ENCODE measurements at regions not wholly inside any gene's neighbourhood (a gene's known extent, or its start where the extent isn't known, plus 50 kb on each side); places are given as distances from the start of the nearest gene placed in this dataset.
A peak's percentile ranks its signal among the peaks of the same experiment; 100 is the strongest.

GRCh38 chr7:17233603-17234002 is 64.8 kb upstream of the AHR start:
- peak overlapping the region; percentile 79 for H3K4me3 Mint-ChIP-seq
- peaks cover 17 to 19% of the 10 kb centered on the region in 2 donors for H3K4me1 ChIP-seq (ENCODE audit: control insufficient read depth in 2 of 2, insufficient read depth in 2 of 2, low read length in 2 of 2)
- H3K4me1 Mint-ChIP-seq: peaks cover 21% of the 10 kb centered on the region
- ChIA-PET CTCF (no interaction called here), POLR2A (interaction anchor here (0.9 kb wide), 1 partner anchor 73 kb away, joined by 3 read pairs; no protein-coding TSS in a partner anchor)
- H3K27ac Mint-ChIP-seq: peak overlapping the region; percentile 97
- no peaks in the 10 kb centered on the region for H4K20me1 ChIP-seq (ENCODE audit: control insufficient read depth, insufficient read depth, low read length, poor library complexity, severe bottlenecking)
- no peaks in the 10 kb centered on the region for H3K27me3 Mint-ChIP-seq
- DNase-seq: no peak
- TF ChIP-seq, protein P1, sequence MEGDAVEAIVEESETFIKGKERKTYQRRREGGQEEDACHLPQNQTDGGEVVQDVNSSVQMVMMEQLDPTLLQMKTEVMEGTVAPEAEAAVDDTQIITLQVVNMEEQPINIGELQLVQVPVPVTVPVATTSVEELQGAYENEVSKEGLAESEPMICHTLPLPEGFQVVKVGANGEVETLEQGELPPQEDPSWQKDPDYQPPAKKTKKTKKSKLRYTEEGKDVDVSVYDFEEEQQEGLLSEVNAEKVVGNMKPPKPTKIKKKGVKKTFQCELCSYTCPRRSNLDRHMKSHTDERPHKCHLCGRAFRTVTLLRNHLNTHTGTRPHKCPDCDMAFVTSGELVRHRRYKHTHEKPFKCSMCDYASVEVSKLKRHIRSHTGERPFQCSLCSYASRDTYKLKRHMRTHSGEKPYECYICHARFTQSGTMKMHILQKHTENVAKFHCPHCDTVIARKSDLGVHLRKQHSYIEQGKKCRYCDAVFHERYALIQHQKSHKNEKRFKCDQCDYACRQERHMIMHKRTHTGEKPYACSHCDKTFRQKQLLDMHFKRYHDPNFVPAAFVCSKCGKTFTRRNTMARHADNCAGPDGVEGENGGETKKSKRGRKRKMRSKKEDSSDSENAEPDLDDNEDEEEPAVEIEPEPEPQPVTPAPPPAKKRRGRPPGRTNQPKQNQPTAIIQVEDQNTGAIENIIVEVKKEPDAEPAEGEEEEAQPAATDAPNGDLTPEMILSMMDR (IDR thresholded peaks at IDR 0.05): no peak
- TF ChIP-seq EZH2 (IDR thresholded peaks at IDR 0.05; ENCODE audit: borderline replicate concordance, insufficient read depth, low read depth, low read length, poor library complexity, severe bottlenecking): no peak
- H2AFZ ChIP-seq (ENCODE audit: insufficient read depth, low read depth, low read length, poor library complexity, severe bottlenecking): peak overlapping the region; percentile 87
- H3K9me3 ChIP-seq (ENCODE audit: control extremely low read depth in 1 of 3, control insufficient read depth in 2 of 3, insufficient read depth in 1 of 3, low read length in 2 of 3): no peaks in the 10 kb centered on the region
- peak overlapping the region in 1 of 5 experiments; percentile 50 for H3K4me3 ChIP-seq (ENCODE audit: control extremely low read depth in 1 of 5, extremely low read depth in 1 of 5, insufficient read depth in 1 of 5, low read depth in 2 of 5, low read length in 4 of 5)
- intact Hi-C loops (cut with micrococcal nuclease): loop anchor here (1.0 to 10.0 kb wide), 2 partner anchors 65 to 79 kb away; partner anchors contain the start of gene AHR
- no peaks in the 10 kb centered on the region for H3K36me3 ChIP-seq (replicated peaks in 1 of 2; ENCODE audit: control extremely low read depth in 1 of 2, control insufficient read depth in 1 of 2, extremely low read depth in 1 of 2, insufficient read depth in 2 of 2, low read length in 1 of 2)
- H3K9ac ChIP-seq (ENCODE audit: low read length): peak overlapping the region; percentile 60
- no peaks in the 10 kb centered on the region for H3K27me3 ChIP-seq (replicated peaks in 1 of 4; ENCODE audit: control extremely low read depth in 1 of 4, control insufficient read depth in 3 of 4, insufficient read depth in 4 of 4, low read length in 3 of 4)
- no peak overlapping the region for H3K27ac ChIP-seq (ENCODE audit: low read length in 2 of 2)
- H3K4me2 ChIP-seq (replicated peaks; ENCODE audit: low read depth, low read length, poor library complexity, severe bottlenecking): peak overlapping the region; percentile 59
- ATAC-seq (ENCODE audit: low read depth): no peak
- WGBS (ENCODE audit: insufficient coverage): 33% methylated on average over 1 of the region's 2 CpGs
- H3K9me3 Mint-ChIP-seq (ENCODE audit: insufficient read depth): no peaks in the 10 kb centered on the region
- no peaks in the 10 kb centered on the region for H3K79me2 ChIP-seq (ENCODE audit: control insufficient read depth, insufficient read depth, low read length)

DNA sequence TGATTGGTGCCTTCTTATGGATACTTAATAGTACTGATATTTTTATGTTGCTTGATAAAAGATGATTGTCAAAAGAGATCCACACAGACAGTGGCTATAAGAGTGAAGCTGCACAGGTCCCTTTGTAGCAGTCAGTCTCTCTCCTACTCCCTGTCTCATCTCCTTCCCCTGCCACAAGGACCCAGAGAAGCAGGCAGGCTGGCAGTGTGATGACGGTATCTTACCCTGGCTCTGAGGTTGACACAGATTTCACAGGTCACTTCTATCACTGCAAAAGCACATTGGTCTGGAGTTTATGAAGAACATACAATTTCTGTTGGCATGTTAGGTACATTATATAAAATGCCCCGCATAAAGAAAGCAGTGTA is 64.4 kb upstream of the AHR start:
- no peaks in the 10 kb centered on the region for H4K20me1 ChIP-seq (ENCODE audit: control insufficient read depth, insufficient read depth, low read length, poor library complexity, severe bottlenecking)
- no peaks in the 10 kb centered on the region for H3K36me3 ChIP-seq (replicated peaks in 1 of 2; ENCODE audit: control extremely low read depth in 1 of 2, control insufficient read depth in 1 of 2, extremely low read depth in 1 of 2, insufficient read depth in 2 of 2, low read length in 1 of 2)
- peak overlapping the region; percentile 79 for H3K4me3 Mint-ChIP-seq
- no peak for TF ChIP-seq EZH2 (IDR thresholded peaks at IDR 0.05; ENCODE audit: borderline replicate concordance, insufficient read depth, low read depth, low read length, poor library complexity, severe bottlenecking)
- TF ChIP-seq, protein P1 (IDR thresholded peaks at IDR 0.05): no peak
- H3K9ac ChIP-seq (ENCODE audit: low read length): peak overlapping the region; percentile 60
- ChIA-PET CTCF (no interaction called here), POLR2A (interaction anchor here (0.9 kb wide), 1 partner anchor 72 kb away, joined by 3 read pairs; no protein-coding TSS in a partner anchor)
- ATAC-seq (ENCODE audit: low read depth) (peak; percentile 40), DNase-seq (no peak)
- 20% methylated on average over 1 of the region's 2 CpGs for WGBS (ENCODE audit: insufficient coverage)
- intact Hi-C loops (cut with micrococcal nuclease): loop anchor here (1.0 to 10.0 kb wide), 2 partner anchors 64 to 79 kb away; partner anchors contain the start of gene AHR
- no peaks in the 10 kb centered on the region for H3K9me3 ChIP-seq (ENCODE audit: control extremely low read depth in 1 of 3, control insufficient read depth in 2 of 3, insufficient read depth in 1 of 3, low read length in 2 of 3)
- no peaks in the 10 kb centered on the region for H3K79me2 ChIP-seq (ENCODE audit: control insufficient read depth, insufficient read depth, low read length)
- no peaks in the 10 kb centered on the region for H3K9me3 Mint-ChIP-seq (ENCODE audit: insufficient read depth)
- H2AFZ ChIP-seq (ENCODE audit: insufficient read depth, low read depth, low read length, poor library complexity, severe bottlenecking): peak overlapping the region; percentile 87
- H3K4me1 Mint-ChIP-seq: peaks cover 21% of the 10 kb centered on the region
- H3K4me3 ChIP-seq (ENCODE audit: control extremely low read depth in 1 of 5, extremely low read depth in 1 of 5, insufficient read depth in 1 of 5, low read depth in 2 of 5, low read length in 4 of 5): peak overlapping the region in 2 of 5 experiments; percentile 16 to 50
- H3K4me2 ChIP-seq (replicated peaks; ENCODE audit: low read depth, low read length, poor library complexity, severe bottlenecking): peak overlapping the region; percentile 59
- H3K27ac ChIP-seq (ENCODE audit: low read length in 2 of 2): peak overlapping the region; percentile 54 to 66
- H3K27me3 ChIP-seq (replicated peaks in 1 of 4; ENCODE audit: control extremely low read depth in 1 of 4, control insufficient read depth in 3 of 4, insufficient read depth in 4 of 4, low read length in 3 of 4): no peaks in the 10 kb centered on the region
- H3K4me1 ChIP-seq (ENCODE audit: control insufficient read depth in 2 of 2, insufficient read depth in 2 of 2, low read length in 2 of 2): peaks cover 17 to 19% of the 10 kb centered on the region in 2 donors
- no peaks in the 10 kb centered on the region for H3K27me3 Mint-ChIP-seq
- peak overlapping the region; percentile 97 for H3K27ac Mint-ChIP-seq

Measured in B cell (primary cell).